Panc1 (cell line): ENCODE measurements at regions not wholly inside any gene's neighbourhood (a gene's known extent, or its start where the extent isn't known, plus 50 kb on each side); places are given as distances from the start of the nearest gene placed in this dataset.

Source experiments
- CTCF ChIP-seq: fragments of 450-650 bp; IDR thresholded peaks from 2 replicates; pipeline ENCODE4 v1.5.1; 2017; ENCODE audit warnings: mild to moderate bottlenecking
- POLR2AphosphoS5 ChIP-seq: IDR thresholded peaks from 2 replicates; pipeline ENCODE4 v1.6.1; 2012; ENCODE audit warnings: mild to moderate bottlenecking, low read depth, low read length, moderate library complexity
- REST ChIP-seq, 2 experiments: IDR thresholded peaks; 2 replicates each; pipeline ENCODE4 v1.6.1; 2011 to 2012; ENCODE audit warnings: low read depth in 2 of 2, control low read depth in 1 of 2, low read length in 1 of 2, mild to moderate bottlenecking in 1 of 2, moderate library complexity in 1 of 2; ENCODE audit not compliant: insufficient read depth in 1 of 2
- SIN3A ChIP-seq: IDR thresholded peaks from 2 replicates; pipeline ENCODE4 v1.6.1; 2012; ENCODE audit warnings: low read depth, mild to moderate bottlenecking, low read length, moderate library complexity, borderline replicate concordance; ENCODE audit not compliant: insufficient read depth

GRCh38 chr10:128326251-128326650, 200.0 kb upstream of the MKI67 start:
- TF ChIP-seq CTCF (no peak), POLR2AphosphoS5 (no peak), SIN3A (no peak), REST (IDR thresholded peaks at IDR 0.05; ENCODE audit: insufficient read depth in 1 of 2, low read depth in 2 of 2, low read length in 1 of 2) (no peak)
